ENCODE measurements at regions not wholly inside any gene's neighbourhood (a gene's known extent, or its start where the extent isn't known, plus 50 kb on each side); places are given as distances from the start of the nearest gene placed in this dataset. TPM values are rescaled to one million over a fixed set of nuclear protein-coding genes. Genes with fewer than 3 reads are reported as not detected.
"Not testable (repeated sequence)": the region's sequence is repeated elsewhere in the genome, so short reads cannot be mapped to it uniquely, and the experiment has no call there.

DNA sequence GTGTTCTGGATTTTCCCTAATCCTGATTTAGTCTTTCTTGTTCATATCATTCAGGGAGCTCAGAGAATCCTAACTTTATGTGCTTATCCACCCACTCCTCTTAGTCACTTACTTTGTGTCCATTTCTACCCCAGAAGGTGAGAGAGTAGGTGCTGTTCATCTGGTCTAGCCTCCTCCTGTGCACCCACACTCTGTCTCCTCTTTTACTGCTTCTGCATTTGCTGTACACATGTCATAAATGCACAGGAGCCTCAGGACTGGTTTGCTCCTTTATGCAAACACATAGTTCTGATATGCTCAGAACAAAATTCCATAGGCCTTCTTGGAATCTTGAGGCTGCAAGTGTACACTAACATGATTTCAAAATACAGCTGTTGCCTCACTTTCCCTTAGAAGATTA lies 1014.7 kb downstream of the PRIM2 start:
- H3K4me3 ChIP-seq (ENCODE audit: low read depth, low read length); DNase-seq (ENCODE audit: extremely low spot score); H3K4me1 ChIP-seq (ENCODE audit: insufficient read depth); H3K36me3 ChIP-seq (ENCODE audit: insufficient read depth); H3K27ac ChIP-seq (ENCODE audit: low read depth): not testable (repeated sequence)

DNA sequence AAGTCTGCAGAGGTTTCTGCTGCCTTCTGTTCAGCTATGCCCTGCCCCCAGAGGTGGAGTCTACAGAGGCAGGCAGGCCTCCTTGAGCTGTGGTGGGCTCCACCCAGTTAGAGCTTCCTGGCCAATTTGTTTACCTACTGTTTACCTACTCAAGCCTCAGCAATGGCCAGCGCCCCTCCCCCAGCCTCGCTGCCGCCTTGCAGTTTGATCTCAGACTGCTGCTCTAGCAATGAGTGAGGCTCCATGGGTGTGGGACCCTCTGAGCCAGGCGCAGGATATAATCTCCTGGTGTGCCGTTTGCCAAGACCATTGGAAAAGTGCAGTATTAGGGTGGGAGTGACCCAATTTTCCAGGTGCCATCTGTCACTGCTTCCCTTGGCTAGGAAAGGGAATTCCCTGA lies 1024.9 kb downstream of the PRIM2 start:
- H3K36me3 ChIP-seq (ENCODE audit: insufficient read depth); H3K4me1 ChIP-seq (ENCODE audit: insufficient read depth); H3K4me3 ChIP-seq (ENCODE audit: low read depth, low read length); DNase-seq (ENCODE audit: extremely low spot score); H3K27ac ChIP-seq (ENCODE audit: low read depth): not testable (repeated sequence)
- 80% methylated on average over 5 of the region's 5 CpGs for WGBS

GRCh38 chr6:58347534-58347933 lies 1030.1 kb downstream of the PRIM2 start:
- DNase-seq (ENCODE audit: extremely low spot score); H3K36me3 ChIP-seq (ENCODE audit: insufficient read depth); H3K4me1 ChIP-seq (ENCODE audit: insufficient read depth); H3K27ac ChIP-seq (ENCODE audit: low read depth); H3K4me3 ChIP-seq (ENCODE audit: low read depth, low read length): not testable (repeated sequence)
- WGBS, result 83% methylated on average over 2 of the region's 2 CpGs

GRCh38 chr6:58351619-58352018 lies 1034.2 kb downstream of the PRIM2 start:
- WGBS, result 87% methylated on average over 1 of the region's 1 CpG
- not testable (repeated sequence) for H3K36me3 ChIP-seq (ENCODE audit: insufficient read depth); H3K27ac ChIP-seq (ENCODE audit: low read depth); H3K4me1 ChIP-seq (ENCODE audit: insufficient read depth); DNase-seq (ENCODE audit: extremely low spot score); H3K4me3 ChIP-seq (ENCODE audit: low read depth, low read length)

GRCh38 chr6:58358452-58358851 lies 1041.0 kb downstream of the PRIM2 start:
- not testable (repeated sequence) for H3K4me1 ChIP-seq (ENCODE audit: insufficient read depth); DNase-seq (ENCODE audit: extremely low spot score); H3K36me3 ChIP-seq (ENCODE audit: insufficient read depth); H3K27ac ChIP-seq (ENCODE audit: low read depth); H3K4me3 ChIP-seq (ENCODE audit: low read depth, low read length)
- 56% methylated on average over 1 of the region's 1 CpG for WGBS

- DNase-seq (ENCODE audit: extremely low spot score); H3K27ac ChIP-seq (ENCODE audit: low read depth); H3K36me3 ChIP-seq (ENCODE audit: insufficient read depth); H3K4me3 ChIP-seq (ENCODE audit: low read depth, low read length); H3K4me1 ChIP-seq (ENCODE audit: insufficient read depth): not testable (repeated sequence)
- WGBS, result 63% methylated on average over 3 of the region's 3 CpGs
Measured at GRCh38 chr6:58365856-58366255, 1048.4 kb downstream of the PRIM2 start.

GRCh38 chr6:58406659-58407058 lies 1089.2 kb downstream of the PRIM2 start:
- H3K36me3 ChIP-seq (ENCODE audit: insufficient read depth); H3K4me1 ChIP-seq (ENCODE audit: insufficient read depth); H3K4me3 ChIP-seq (ENCODE audit: low read depth, low read length); DNase-seq (ENCODE audit: extremely low spot score); H3K27ac ChIP-seq (ENCODE audit: low read depth): not testable (repeated sequence)
- 63% methylated on average over 2 of the region's 2 CpGs for WGBS

DNA sequence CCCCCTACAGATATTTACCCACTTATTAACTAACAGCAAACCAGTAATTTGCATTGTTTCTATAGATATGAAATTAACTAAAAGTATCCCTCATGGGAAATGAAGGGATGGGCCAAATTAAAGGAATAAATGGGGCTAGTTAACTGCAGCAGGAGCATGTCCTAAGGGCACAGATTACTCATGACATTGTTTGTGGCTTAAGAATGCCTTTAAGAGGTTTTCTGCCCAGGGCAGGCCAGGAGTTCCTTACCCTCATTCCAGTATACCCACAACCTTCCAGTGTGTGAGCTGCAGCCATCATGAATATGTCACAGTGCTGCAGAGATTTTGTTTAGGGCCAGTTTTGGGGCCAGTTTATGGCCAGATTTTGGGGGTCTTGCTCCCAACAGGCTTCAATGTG lies 1101.9 kb downstream of the PRIM2 start:
- no peak for DNase-seq (ENCODE audit: extremely low spot score)
- Histone ChIP-seq H3K27ac (ENCODE audit: low read depth) (no peak overlapping the region), H3K4me3 (ENCODE audit: low read depth, low read length) (no peak overlapping the region)

More for the DNA sequence above, 1101.9 kb downstream of the PRIM2 start:
- Histone ChIP-seq H3K36me3 (ENCODE audit: insufficient read depth) (no peaks in the 10 kb centered on the region), H3K4me1 (ENCODE audit: insufficient read depth) (no peaks in the 10 kb centered on the region)

Small RNAs in the stretch of these regions (small RNA-seq; reads per million reads assigned to genes)
- gene AL603755.1, result not detected

All from urinary bladder (tissue), 4 donors.